Fibroblast of pulmonary artery (primary cell): ENCODE measurements at regions not wholly inside any gene's neighbourhood (a gene's known extent, or its start where the extent isn't known, plus 50 kb on each side); places are given as distances from the start of the nearest gene placed in this dataset.
A peak's percentile ranks its signal among the peaks of the same experiment; 100 is the strongest.

Experiments
- DNase-seq: peaks from one replicate; pipeline ENCODE4 v3.0.0-alpha.2; 2010; ENCODE audit warnings: low read depth
- H3K4me3 ChIP-seq: replicated peaks from 2 replicates; pipeline ENCODE4 v1.5.1; 2011; ENCODE audit warnings: low read depth, mild to moderate bottlenecking, control low read depth, low read length, moderate library complexity
- CTCF ChIP-seq: IDR thresholded peaks from 2 replicates; pipeline ENCODE4 v1.5.1; 2011; ENCODE audit warnings: mild to moderate bottlenecking, control low read depth, low read length, inconsistent platforms; ENCODE audit errors: missing control alignments

- no peak for DNase-seq
- no peak for TF ChIP-seq CTCF
- H3K4me3 ChIP-seq = no peak overlapping the region
Measured at GRCh38 chr13:32866921-32867320, 149.3 kb upstream of the KL start.

GRCh38 chr13:32877491-32877890 is 138.7 kb upstream of the KL start:
- TF ChIP-seq CTCF = no peak
- H3K4me3 ChIP-seq = no peak overlapping the region
- DNase-seq = no peak

GRCh38 chr13:32878163-32878562 is 138.1 kb upstream of the KL start:
- no peak for TF ChIP-seq CTCF
- no peak for DNase-seq
- no peak overlapping the region for H3K4me3 ChIP-seq

- H3K4me3 ChIP-seq = no peak overlapping the region
Measured at GRCh38 chr13:32880636-32881035, 135.6 kb upstream of the KL start.

GRCh38 chr13:32881074-32881776 is 135.0 kb upstream of the KL start:
- no peak overlapping the region for H3K4me3 ChIP-seq
- peak; percentile 77 for DNase-seq
- no peak for TF ChIP-seq CTCF

More at GRCh38 chr13:32880636-32881035, 135.6 kb upstream of the KL start:
- no peak for DNase-seq
- no peak for TF ChIP-seq CTCF

- TF ChIP-seq CTCF = no peak
- DNase-seq = no peak
- no peak overlapping the region for H3K4me3 ChIP-seq
Measured at GRCh38 chr13:32881777-32882145, 134.5 kb upstream of the KL start.

- H3K4me3 ChIP-seq = no peak overlapping the region
- no peak for DNase-seq
- TF ChIP-seq CTCF = no peak
Measured at GRCh38 chr13:32882691-32883090, 133.5 kb upstream of the KL start.
